Stomach (tissue), 4 donors: ENCODE measurements at regions not wholly inside any gene's neighbourhood (a gene's known extent, or its start where the extent isn't known, plus 50 kb on each side); places are given as distances from the start of the nearest gene placed in this dataset.

Experiments
- CTCF ChIP-seq, 7 experiments: fragments of 450-650 bp in 4 of 7; fragments of 200-600 bp in 3 of 7; sonication (generic) in 3 of 7; IDR thresholded peaks; one replicate each; pipeline ENCODE4 v1.5.1; 2016 to 2019; ENCODE audit warnings: antibody characterized with exemption in 7 of 7, control low read depth in 2 of 7, mild to moderate bottlenecking in 1 of 7
- POLR2A ChIP-seq, 4 donors: fragments of 450-650 bp; IDR thresholded peaks; one replicate each; pipeline ENCODE4 v1.6.1; 2016; ENCODE audit warnings: antibody characterized with exemption in 4 of 4, control low read depth in 2 of 4, mild to moderate bottlenecking in 1 of 4, moderate library complexity in 1 of 4
- POLR2AphosphoS5 ChIP-seq, 3 donors: sonication (generic); formaldehyde crosslinking; IDR thresholded peaks; one replicate each; pipeline ENCODE4 v1.6.1; 2016; ENCODE audit warnings: antibody characterized with exemption in 3 of 3

- no peak for TF ChIP-seq POLR2AphosphoS5 (IDR thresholded peaks at IDR 0.05)
- TF ChIP-seq CTCF (IDR thresholded peaks at IDR 0.05), result no peak
- TF ChIP-seq POLR2A (IDR thresholded peaks at IDR 0.05), result no peak
Observed at GRCh38 chr16:73183611-73184092, 135.7 kb upstream of the ZFHX3 start.
